Upper lobe of left lung (tissue), 4 donors: ENCODE measurements at regions not wholly inside any gene's neighbourhood (a gene's known extent, or its start where the extent isn't known, plus 50 kb on each side); places are given as distances from the start of the nearest gene placed in this dataset.

ENCODE experiments used
- EP300 ChIP-seq, 4 donors: sonication (generic); formaldehyde crosslinking; IDR thresholded peaks; one replicate each; pipeline ENCODE4 v1.5.1; 2017; ENCODE audit warnings: antibody characterized with exemption in 4 of 4, control low read depth in 2 of 4
- POLR2A ChIP-seq, 4 donors: fragments of 450-650 bp; IDR thresholded peaks; one replicate each; pipeline ENCODE4 v1.5.1; 2016 to 2017; ENCODE audit warnings: antibody characterized with exemption in 4 of 4, mild to moderate bottlenecking in 2 of 4
- TF ChIP-seq, protein P1 (sequence below), 6 experiments: fragments of 450-650 bp in 4 of 6; fragments of 200-600 bp in 2 of 6; sonication (generic) in 2 of 6; IDR thresholded peaks; one replicate each; pipeline ENCODE4 v1.5.1; 2016 to 2019; ENCODE audit warnings: antibody characterized with exemption in 6 of 6

DNA sequence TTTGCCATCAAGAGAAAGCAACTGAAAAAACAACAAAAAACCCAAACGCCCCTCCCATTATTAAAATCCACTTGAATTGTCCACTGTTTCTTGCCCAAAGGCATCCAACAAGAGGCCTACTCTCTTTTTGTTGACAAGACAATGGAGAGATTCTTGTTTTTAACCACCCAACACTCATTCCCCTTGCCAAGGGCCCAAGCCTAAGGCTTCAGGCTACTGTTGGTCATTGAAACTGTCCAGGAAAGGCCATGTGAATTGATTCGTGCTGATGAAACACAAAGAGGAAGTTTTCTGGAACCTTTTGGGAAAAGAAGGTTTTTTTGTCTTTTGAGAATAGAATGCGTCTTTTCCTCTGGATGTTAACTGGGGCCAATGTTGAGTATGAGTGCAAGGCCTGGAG lies 157.4 kb upstream of the PFN2 start:
- TF ChIP-seq, protein P1, sequence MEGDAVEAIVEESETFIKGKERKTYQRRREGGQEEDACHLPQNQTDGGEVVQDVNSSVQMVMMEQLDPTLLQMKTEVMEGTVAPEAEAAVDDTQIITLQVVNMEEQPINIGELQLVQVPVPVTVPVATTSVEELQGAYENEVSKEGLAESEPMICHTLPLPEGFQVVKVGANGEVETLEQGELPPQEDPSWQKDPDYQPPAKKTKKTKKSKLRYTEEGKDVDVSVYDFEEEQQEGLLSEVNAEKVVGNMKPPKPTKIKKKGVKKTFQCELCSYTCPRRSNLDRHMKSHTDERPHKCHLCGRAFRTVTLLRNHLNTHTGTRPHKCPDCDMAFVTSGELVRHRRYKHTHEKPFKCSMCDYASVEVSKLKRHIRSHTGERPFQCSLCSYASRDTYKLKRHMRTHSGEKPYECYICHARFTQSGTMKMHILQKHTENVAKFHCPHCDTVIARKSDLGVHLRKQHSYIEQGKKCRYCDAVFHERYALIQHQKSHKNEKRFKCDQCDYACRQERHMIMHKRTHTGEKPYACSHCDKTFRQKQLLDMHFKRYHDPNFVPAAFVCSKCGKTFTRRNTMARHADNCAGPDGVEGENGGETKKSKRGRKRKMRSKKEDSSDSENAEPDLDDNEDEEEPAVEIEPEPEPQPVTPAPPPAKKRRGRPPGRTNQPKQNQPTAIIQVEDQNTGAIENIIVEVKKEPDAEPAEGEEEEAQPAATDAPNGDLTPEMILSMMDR (IDR thresholded peaks at IDR 0.05), result no peak
- TF ChIP-seq EP300 (IDR thresholded peaks at IDR 0.05) (no peak), POLR2A (IDR thresholded peaks at IDR 0.05) (no peak)
